ENCODE measurements at regions not wholly inside any gene's neighbourhood (a gene's known extent, or its start where the extent isn't known, plus 50 kb on each side); places are given as distances from the start of the nearest gene placed in this dataset.

- H3K36me3 Mint-ChIP-seq = no peaks in the 10 kb centered on the region
- no peaks in the 10 kb centered on the region for H3K4me1 ChIP-seq (ENCODE audit: control insufficient read depth in 2 of 2, insufficient read depth in 2 of 2, low read length in 2 of 2)
- CTCF ChIA-PET = no interaction called here
- H3K9me3 ChIP-seq (ENCODE audit: control insufficient read depth in 2 of 3, low read length in 3 of 3) = no peaks in the 10 kb centered on the region
- POLR2A ChIA-PET = no interaction called here
- H3K27me3 Mint-ChIP-seq = no peaks in the 10 kb centered on the region
- no peak overlapping the region for H3K27ac Mint-ChIP-seq
- peaks cover 0 to 2% (median 0%) of the 10 kb centered on the region in 11 donors for H3K9me3 Mint-ChIP-seq
- no peak overlapping the region for H3K27ac ChIP-seq (ENCODE audit: low read depth, low read length)
- no peak overlapping the region for H3K4me3 ChIP-seq (ENCODE audit: low read length)
- ATAC-seq (no peak), DNase-seq (no peak)
- H3K36me3 ChIP-seq (ENCODE audit: control insufficient read depth in 2 of 3, insufficient read depth in 3 of 3, low read length in 3 of 3) = no peaks in the 10 kb centered on the region
- intact Hi-C loops (cut with micrococcal nuclease) = no loop called here
- H3K4me3 Mint-ChIP-seq = no peak overlapping the region
- H3K4me1 Mint-ChIP-seq = no peaks in the 10 kb centered on the region
- H3K27me3 ChIP-seq (ENCODE audit: control insufficient read depth in 2 of 2, insufficient read depth in 2 of 2, low read length in 2 of 2) = no peaks in the 10 kb centered on the region
These were observed 116.6 kb upstream of the DIAPH2 start for GRCh38 chrX:96568071-96568470.

DNA sequence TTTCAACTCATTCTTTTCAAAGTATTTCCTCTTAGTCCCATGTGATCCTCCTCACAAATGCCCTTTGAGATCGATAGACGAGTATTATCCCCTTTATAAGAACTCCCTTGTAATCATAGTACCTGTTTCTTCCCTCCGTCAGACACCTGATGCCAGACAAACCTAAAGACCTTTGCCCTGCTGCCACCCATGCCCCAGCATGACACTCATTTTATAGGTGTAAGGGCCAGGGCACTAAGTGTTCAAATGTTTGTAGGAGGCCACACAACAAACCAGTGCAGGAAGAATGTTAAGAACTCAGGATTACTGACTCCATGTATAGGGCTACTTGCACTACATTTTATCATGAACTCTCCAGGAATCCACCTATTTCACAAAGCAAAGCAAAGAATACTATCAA is 115.6 kb upstream of the DIAPH2 start:
- Mint-ChIP-seq H3K4me1 (no peaks in the 10 kb centered on the region), H3K27me3 (no peaks in the 10 kb centered on the region), H3K9me3 (peaks cover 0 to 2% (median 0%) of the 10 kb centered on the region in 11 donors), H3K36me3 (no peaks in the 10 kb centered on the region), H3K27ac (no peak overlapping the region), H3K4me3 (no peak overlapping the region)
- Histone ChIP-seq H3K36me3 (ENCODE audit: control insufficient read depth in 2 of 3, insufficient read depth in 3 of 3, low read length in 3 of 3) (no peaks in the 10 kb centered on the region), H3K4me3 (ENCODE audit: low read length) (no peak overlapping the region), H3K27ac (ENCODE audit: low read depth, low read length) (no peak overlapping the region), H3K9me3 (ENCODE audit: control insufficient read depth in 2 of 3, low read length in 3 of 3) (no peaks in the 10 kb centered on the region), H3K4me1 (ENCODE audit: control insufficient read depth in 2 of 2, insufficient read depth in 2 of 2, low read length in 2 of 2) (no peaks in the 10 kb centered on the region), H3K27me3 (ENCODE audit: control insufficient read depth in 2 of 2, insufficient read depth in 2 of 2, low read length in 2 of 2) (no peaks in the 10 kb centered on the region)
- ChIA-PET POLR2A (no interaction called here), CTCF (no interaction called here)
- intact Hi-C loops (cut with micrococcal nuclease) = no loop called here
- DNase-seq (no peak), ATAC-seq (no peak)

- DNase-seq = no peak
- no peaks in the 10 kb centered on the region for H3K9me3 Mint-ChIP-seq
- no peaks in the 10 kb centered on the region for H3K36me3 Mint-ChIP-seq
- ChIA-PET POLR2A (no interaction called here), CTCF (no interaction called here)
- Histone ChIP-seq H3K4me1 (ENCODE audit: control insufficient read depth in 2 of 2, insufficient read depth in 2 of 2, low read length in 2 of 2) (no peaks in the 10 kb centered on the region), H3K4me3 (ENCODE audit: low read length) (no peak overlapping the region), H3K9me3 (ENCODE audit: control insufficient read depth in 2 of 3, low read length in 3 of 3) (no peaks in the 10 kb centered on the region), H3K27ac (ENCODE audit: low read depth, low read length) (no peak overlapping the region), H3K36me3 (ENCODE audit: control insufficient read depth in 2 of 3, insufficient read depth in 3 of 3, low read length in 3 of 3) (no peaks in the 10 kb centered on the region), H3K27me3 (ENCODE audit: control insufficient read depth in 2 of 2, insufficient read depth in 2 of 2, low read length in 2 of 2) (no peaks in the 10 kb centered on the region)
- H3K27ac Mint-ChIP-seq = no peak overlapping the region
- ATAC-seq = no peak
- peaks cover 0 to 7% (median 0%) of the 10 kb centered on the region in 5 donors for H3K27me3 Mint-ChIP-seq
- H3K4me1 Mint-ChIP-seq = no peaks in the 10 kb centered on the region
- intact Hi-C loops (cut with micrococcal nuclease) = no loop called here
- H3K4me3 Mint-ChIP-seq = no peak overlapping the region
These were observed 109.6 kb upstream of the DIAPH2 start for GRCh38 chrX:96575011-96575410.

DNA sequence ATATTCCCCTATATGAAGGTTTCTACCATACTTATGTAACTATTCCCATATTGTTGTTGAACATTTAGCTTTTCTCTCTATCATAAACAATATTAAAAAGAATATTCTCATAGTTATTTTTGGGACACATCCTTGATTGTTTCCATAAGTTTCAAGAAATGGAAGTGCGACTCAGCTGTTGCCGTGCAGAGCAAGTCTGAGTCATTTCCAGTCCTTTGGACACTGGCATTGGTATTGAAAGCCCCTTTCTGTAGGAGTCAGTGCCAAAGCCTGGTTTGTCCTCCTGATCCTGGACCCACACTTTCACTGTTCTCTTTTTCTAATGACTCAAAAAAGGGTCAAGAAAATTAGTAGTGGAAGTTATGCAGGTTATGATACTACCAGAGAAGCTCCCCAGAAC is 108.3 kb upstream of the DIAPH2 start:
- H3K4me1 Mint-ChIP-seq = no peaks in the 10 kb centered on the region
- peaks cover 0 to 7% (median 0%) of the 10 kb centered on the region in 5 donors for H3K27me3 Mint-ChIP-seq
- no peaks in the 10 kb centered on the region for H3K36me3 Mint-ChIP-seq
- Histone ChIP-seq H3K4me1 (ENCODE audit: control insufficient read depth in 2 of 2, insufficient read depth in 2 of 2, low read length in 2 of 2) (no peaks in the 10 kb centered on the region), H3K27ac (ENCODE audit: low read depth, low read length) (no peak overlapping the region), H3K4me3 (ENCODE audit: low read length) (no peak overlapping the region), H3K36me3 (ENCODE audit: control insufficient read depth in 2 of 3, insufficient read depth in 3 of 3, low read length in 3 of 3) (no peaks in the 10 kb centered on the region), H3K27me3 (ENCODE audit: control insufficient read depth in 2 of 2, insufficient read depth in 2 of 2, low read length in 2 of 2) (no peaks in the 10 kb centered on the region), H3K9me3 (ENCODE audit: control insufficient read depth in 2 of 3, low read length in 3 of 3) (no peaks in the 10 kb centered on the region)
- ChIA-PET POLR2A (no interaction called here), CTCF (no interaction called here)
- DNase-seq = no peak
- ATAC-seq = no peak
- intact Hi-C loops (cut with micrococcal nuclease) = no loop called here
- no peaks in the 10 kb centered on the region for H3K9me3 Mint-ChIP-seq
- no peak overlapping the region for H3K4me3 Mint-ChIP-seq
- H3K27ac Mint-ChIP-seq = no peak overlapping the region

DNA sequence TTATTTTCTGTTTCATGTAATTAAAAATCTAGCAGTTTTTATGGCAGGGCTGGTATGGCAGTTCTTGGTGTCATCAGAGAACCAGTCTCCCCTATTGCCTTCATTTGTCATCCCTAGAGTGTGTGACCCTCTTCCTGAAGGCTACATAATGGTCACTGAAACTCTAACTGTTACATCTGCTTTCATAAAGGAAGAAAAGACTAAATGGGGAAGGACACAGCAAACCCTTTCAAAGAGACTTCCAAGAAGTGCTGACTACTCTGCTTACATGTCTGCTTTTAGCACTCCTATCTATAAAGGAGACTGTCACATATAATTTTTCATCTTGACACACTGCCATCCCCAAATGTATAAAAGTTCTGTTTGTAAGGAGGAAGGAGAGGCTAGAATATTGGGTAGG is 105.9 kb upstream of the DIAPH2 start:
- no peaks in the 10 kb centered on the region for H3K27me3 ChIP-seq (ENCODE audit: control insufficient read depth in 2 of 2, insufficient read depth in 2 of 2, low read length in 2 of 2)
- intact Hi-C loops (cut with micrococcal nuclease) = no loop called here
- H3K4me1 ChIP-seq (ENCODE audit: control insufficient read depth in 2 of 2, insufficient read depth in 2 of 2, low read length in 2 of 2) = no peaks in the 10 kb centered on the region
- DNase-seq (no peak), ATAC-seq (no peak)
- no peaks in the 10 kb centered on the region for H3K9me3 ChIP-seq (ENCODE audit: control insufficient read depth in 2 of 3, low read length in 3 of 3)
- Mint-ChIP-seq H3K4me1 (peaks cover 0 to 1% (median 0%) of the 10 kb centered on the region in 7 donors), H3K36me3 (no peaks in the 10 kb centered on the region), H3K27ac (no peak overlapping the region), H3K27me3 (peaks cover 0 to 7% (median 0%) of the 10 kb centered on the region in 5 donors), H3K9me3 (no peaks in the 10 kb centered on the region), H3K4me3 (no peak overlapping the region)
- H3K4me3 ChIP-seq (ENCODE audit: low read length) = no peak overlapping the region
- H3K36me3 ChIP-seq (ENCODE audit: control insufficient read depth in 2 of 3, insufficient read depth in 3 of 3, low read length in 3 of 3) = no peaks in the 10 kb centered on the region
- CTCF ChIA-PET = no interaction called here
- POLR2A ChIA-PET = no interaction called here
- H3K27ac ChIP-seq (ENCODE audit: low read depth, low read length) = no peak overlapping the region

- Histone ChIP-seq H3K36me3 (ENCODE audit: control insufficient read depth in 2 of 3, insufficient read depth in 3 of 3, low read length in 3 of 3) (no peaks in the 10 kb centered on the region), H3K4me1 (ENCODE audit: control insufficient read depth in 2 of 2, insufficient read depth in 2 of 2, low read length in 2 of 2) (no peaks in the 10 kb centered on the region), H3K27ac (ENCODE audit: low read depth, low read length) (no peak overlapping the region), H3K4me3 (ENCODE audit: low read length) (no peak overlapping the region), H3K9me3 (ENCODE audit: control insufficient read depth in 2 of 3, low read length in 3 of 3) (no peaks in the 10 kb centered on the region), H3K27me3 (ENCODE audit: control insufficient read depth in 2 of 2, insufficient read depth in 2 of 2, low read length in 2 of 2) (no peaks in the 10 kb centered on the region)
- Mint-ChIP-seq H3K4me3 (no peak overlapping the region), H3K9me3 (no peaks in the 10 kb centered on the region), H3K36me3 (no peaks in the 10 kb centered on the region), H3K27ac (no peak overlapping the region), H3K4me1 (peaks cover 0 to 1% (median 0%) of the 10 kb centered on the region in 7 donors), H3K27me3 (peaks cover 0 to 7% (median 0%) of the 10 kb centered on the region in 5 donors)
- no peak for ATAC-seq
- CTCF ChIA-PET = no interaction called here
- no peak for DNase-seq
- intact Hi-C loops (cut with micrococcal nuclease) = no loop called here
- POLR2A ChIA-PET = no interaction called here
These were observed 105.4 kb upstream of the DIAPH2 start for GRCh38 chrX:96579252-96579651.

DNA sequence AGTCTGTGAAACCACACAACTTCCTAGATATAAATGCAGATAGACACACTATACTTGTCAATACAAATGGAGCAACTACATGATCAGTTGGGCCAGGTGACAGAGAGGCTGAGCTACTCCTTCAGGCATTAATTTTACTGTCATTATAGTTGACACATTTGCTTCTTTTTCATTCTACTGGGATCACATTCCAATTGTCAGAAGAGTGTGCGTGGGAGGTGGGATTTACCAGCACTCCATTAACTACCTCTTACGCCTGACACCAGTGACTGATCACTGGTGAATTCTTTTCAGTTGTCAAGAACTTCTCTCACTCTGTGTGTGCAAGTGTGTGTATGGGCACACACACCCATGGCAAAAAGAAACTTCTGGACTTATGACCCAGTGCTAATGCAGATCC is 94.2 kb upstream of the DIAPH2 start:
- DNase-seq (no peak), ATAC-seq (no peak)
- Histone ChIP-seq H3K27me3 (ENCODE audit: control insufficient read depth in 2 of 2, insufficient read depth in 2 of 2, low read length in 2 of 2) (no peaks in the 10 kb centered on the region), H3K36me3 (ENCODE audit: control insufficient read depth in 2 of 3, insufficient read depth in 3 of 3, low read length in 3 of 3) (no peaks in the 10 kb centered on the region), H3K27ac (ENCODE audit: low read depth, low read length) (no peak overlapping the region), H3K4me3 (ENCODE audit: low read length) (no peak overlapping the region), H3K4me1 (ENCODE audit: control insufficient read depth in 2 of 2, insufficient read depth in 2 of 2, low read length in 2 of 2) (no peaks in the 10 kb centered on the region), H3K9me3 (ENCODE audit: control insufficient read depth in 2 of 3, low read length in 3 of 3) (no peaks in the 10 kb centered on the region)
- no peaks in the 10 kb centered on the region for H3K27me3 Mint-ChIP-seq
- H3K27ac Mint-ChIP-seq = no peak overlapping the region
- no peak overlapping the region for H3K4me3 Mint-ChIP-seq
- POLR2A ChIA-PET = no interaction called here
- H3K4me1 Mint-ChIP-seq = no peaks in the 10 kb centered on the region
- peaks cover 0 to 5% (median 0%) of the 10 kb centered on the region in 11 donors for H3K9me3 Mint-ChIP-seq
- intact Hi-C loops (cut with micrococcal nuclease) = no loop called here
- no peaks in the 10 kb centered on the region for H3K36me3 Mint-ChIP-seq
- CTCF ChIA-PET = no interaction called here

All from naive thymus-derived CD4-positive, alpha-beta T cell (primary cell).